ENCODE measurements at regions not wholly inside any gene's neighbourhood (a gene's known extent, or its start where the extent isn't known, plus 50 kb on each side); places are given as distances from the start of the nearest gene placed in this dataset.

- TF ChIP-seq, protein P1, sequence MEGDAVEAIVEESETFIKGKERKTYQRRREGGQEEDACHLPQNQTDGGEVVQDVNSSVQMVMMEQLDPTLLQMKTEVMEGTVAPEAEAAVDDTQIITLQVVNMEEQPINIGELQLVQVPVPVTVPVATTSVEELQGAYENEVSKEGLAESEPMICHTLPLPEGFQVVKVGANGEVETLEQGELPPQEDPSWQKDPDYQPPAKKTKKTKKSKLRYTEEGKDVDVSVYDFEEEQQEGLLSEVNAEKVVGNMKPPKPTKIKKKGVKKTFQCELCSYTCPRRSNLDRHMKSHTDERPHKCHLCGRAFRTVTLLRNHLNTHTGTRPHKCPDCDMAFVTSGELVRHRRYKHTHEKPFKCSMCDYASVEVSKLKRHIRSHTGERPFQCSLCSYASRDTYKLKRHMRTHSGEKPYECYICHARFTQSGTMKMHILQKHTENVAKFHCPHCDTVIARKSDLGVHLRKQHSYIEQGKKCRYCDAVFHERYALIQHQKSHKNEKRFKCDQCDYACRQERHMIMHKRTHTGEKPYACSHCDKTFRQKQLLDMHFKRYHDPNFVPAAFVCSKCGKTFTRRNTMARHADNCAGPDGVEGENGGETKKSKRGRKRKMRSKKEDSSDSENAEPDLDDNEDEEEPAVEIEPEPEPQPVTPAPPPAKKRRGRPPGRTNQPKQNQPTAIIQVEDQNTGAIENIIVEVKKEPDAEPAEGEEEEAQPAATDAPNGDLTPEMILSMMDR (conservative IDR thresholded peaks at IDR 0.05 in 1 of 2, IDR thresholded peaks at IDR 0.05 in 1 of 2; ENCODE audit: extremely low read depth in 1 of 2, insufficient read depth in 1 of 2, low read depth in 1 of 2, low read length in 2 of 2), result no peak
- no peak for TF ChIP-seq EZH2 (IDR thresholded peaks at IDR 0.05; ENCODE audit: borderline replicate concordance, low read length)
Measured at GRCh38 chr16:73840728-73841127, 455.9 kb upstream of the PSMD7 start.

Measured in mammary epithelial cell (primary cell).